Testis (tissue), 2 donors: ENCODE measurements at regions not wholly inside any gene's neighbourhood (a gene's known extent, or its start where the extent isn't known, plus 50 kb on each side); places are given as distances from the start of the nearest gene placed in this dataset.

ENCODE experiments used
- CTCF ChIP-seq, 3 experiments: fragments of 450-650 bp in 2 of 3; fragments of 200-600 bp in 1 of 3; sonication (generic) in 1 of 3; IDR thresholded peaks; one replicate each; pipeline ENCODE4 v1.5.1; 2016 to 2019; ENCODE audit warnings: antibody characterized with exemption in 3 of 3, mild to moderate bottlenecking in 2 of 3, moderate library complexity in 1 of 3
- POLR2A ChIP-seq: fragments of 450-650 bp; IDR thresholded peaks from one replicate; pipeline ENCODE4 v1.6.1; 2017; ENCODE audit warnings: antibody characterized with exemption, mild to moderate bottlenecking, moderate library complexity

DNA sequence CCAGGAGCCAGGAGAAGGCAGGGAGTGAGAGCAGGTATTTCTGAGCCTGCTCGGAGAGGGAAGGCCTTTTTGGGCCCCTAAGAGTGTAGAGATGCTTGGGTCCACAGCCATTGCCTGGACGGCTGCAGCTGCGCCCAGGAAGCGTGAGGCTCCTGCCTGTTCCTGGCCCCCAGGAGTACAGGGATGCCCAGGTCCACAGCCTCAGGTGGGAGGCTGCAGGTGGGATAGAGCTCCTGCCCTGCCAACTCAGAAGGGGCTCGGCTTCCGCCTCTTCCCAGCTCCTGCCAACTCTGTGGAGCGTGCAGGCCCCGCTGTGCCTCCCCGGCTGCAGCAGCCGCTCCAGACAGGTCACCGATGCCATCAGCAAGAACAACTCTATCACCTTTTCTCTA, 351.0 kb upstream of the PCDH20 start:
- TF ChIP-seq CTCF (IDR thresholded peaks at IDR 0.05) (no peak), POLR2A (no peak)
